Midbrain (tissue), 1 donor: ENCODE measurements at regions not wholly inside any gene's neighbourhood (a gene's known extent, or its start where the extent isn't known, plus 50 kb on each side); places are given as distances from the start of the nearest gene placed in this dataset.

ENCODE experiments used
- DNase-seq: peaks from one replicate; lab custom pipeline; 2025; lab: John Stamatoyannopoulos, UW

DNA sequence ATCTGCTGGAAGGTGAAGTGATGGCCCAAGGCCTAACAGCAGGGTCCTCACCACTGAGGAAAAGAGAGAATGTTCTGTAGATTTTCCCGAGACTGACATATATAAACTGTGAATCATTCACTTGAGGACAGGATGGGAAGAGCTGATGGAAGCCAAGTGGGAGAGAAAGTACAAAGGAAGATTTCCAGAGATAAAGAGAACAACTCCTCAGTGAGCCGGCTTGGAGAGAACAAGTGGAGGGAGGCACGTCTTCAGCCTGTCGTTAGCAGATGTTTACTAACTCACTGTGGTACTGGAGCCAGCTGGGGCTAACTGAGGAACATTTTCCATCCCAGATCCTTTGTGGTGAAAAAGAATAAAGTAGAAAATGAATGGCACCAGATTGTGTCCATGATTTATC lies 552.9 kb upstream of the TNP1 start:
- no peak for DNase-seq

DNA sequence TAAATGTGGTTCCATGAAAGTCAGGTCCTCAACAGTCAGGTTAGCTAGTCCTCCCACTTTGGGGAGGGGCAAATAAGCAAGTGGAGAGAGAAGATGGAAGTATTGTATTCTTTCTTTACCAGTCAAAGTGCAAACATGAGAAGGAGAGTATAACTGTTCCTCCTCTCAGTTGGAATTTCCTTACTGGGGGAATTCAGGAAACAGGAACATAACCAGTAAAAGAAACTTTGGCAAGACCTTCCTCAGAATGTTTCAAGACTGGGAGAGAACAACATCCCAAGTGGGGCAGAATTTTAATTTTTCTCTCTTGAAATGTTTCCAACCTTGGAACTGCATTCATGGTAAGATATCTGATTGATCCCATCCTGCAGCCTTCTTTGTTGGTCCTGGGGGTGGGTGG lies 552.4 kb upstream of the TNP1 start:
- DNase-seq, result no peak

DNA sequence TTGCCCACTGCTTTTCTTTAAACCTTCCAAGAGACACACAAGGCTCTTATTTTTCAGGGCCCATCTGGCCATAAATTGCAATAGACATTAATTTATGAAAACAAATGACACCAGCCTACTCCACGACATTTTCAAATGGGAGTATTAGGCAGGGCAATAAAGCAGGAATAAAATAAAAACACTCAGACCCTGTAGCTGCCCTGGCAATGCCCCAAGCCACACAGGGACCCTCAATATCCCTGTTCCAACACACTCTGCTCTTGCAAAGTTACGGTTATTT lies 550.8 kb upstream of the TNP1 start:
- no peak for DNase-seq

DNA sequence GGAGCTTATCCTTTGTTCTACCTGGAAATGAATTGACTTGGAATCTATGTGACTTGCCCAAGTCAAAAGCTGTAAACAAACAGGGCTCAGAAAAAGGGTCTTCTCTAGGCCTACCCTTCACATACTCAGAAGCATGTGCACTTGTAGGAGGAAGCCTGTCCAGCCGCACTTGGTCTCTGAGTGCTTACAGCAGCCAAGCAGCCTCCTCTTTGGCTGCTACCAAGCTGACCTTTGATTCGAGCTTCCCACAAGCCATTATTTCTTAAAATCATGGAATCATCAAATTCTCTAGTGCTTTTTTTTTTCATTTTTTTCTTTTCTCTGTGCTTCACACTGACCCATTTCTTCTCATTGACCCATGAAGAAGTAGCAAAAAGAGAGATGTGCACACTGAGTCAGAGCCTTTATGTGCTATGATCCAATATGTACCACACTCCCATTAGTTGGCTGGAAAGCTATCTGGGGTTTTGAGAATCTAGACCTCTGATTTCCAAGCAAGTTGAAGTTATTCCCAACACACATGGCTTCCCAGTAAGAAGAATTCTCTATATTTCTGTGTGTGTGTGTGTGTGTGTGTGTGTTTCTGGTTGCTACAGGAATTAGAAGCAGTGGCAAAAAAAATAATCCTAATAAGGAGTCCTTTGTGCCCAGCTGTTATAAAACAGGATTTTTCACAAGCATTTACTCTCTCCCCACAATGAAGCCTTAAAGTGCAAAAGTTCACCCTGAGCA lies 550.3 kb upstream of the TNP1 start:
- DNase-seq, result no peak

DNA sequence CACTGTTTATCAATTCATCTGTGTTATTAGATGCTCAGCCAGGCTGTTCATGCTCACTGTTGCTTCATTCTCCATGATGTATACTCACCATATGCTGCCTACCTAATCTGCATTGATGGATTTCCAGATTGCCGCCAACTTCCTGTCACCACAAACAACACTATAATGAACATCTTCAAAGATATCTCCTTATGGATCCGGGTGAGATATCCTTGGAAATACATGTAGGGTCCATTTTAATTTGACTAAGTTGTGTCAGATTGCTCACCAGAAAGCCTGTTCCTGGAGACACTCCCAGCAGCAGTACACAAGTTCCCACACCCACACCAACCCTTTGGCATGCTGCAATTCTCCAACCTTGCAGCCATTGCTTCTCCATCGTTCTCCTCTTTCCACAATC lies 547.5 kb upstream of the TNP1 start:
- no peak for DNase-seq

DNA sequence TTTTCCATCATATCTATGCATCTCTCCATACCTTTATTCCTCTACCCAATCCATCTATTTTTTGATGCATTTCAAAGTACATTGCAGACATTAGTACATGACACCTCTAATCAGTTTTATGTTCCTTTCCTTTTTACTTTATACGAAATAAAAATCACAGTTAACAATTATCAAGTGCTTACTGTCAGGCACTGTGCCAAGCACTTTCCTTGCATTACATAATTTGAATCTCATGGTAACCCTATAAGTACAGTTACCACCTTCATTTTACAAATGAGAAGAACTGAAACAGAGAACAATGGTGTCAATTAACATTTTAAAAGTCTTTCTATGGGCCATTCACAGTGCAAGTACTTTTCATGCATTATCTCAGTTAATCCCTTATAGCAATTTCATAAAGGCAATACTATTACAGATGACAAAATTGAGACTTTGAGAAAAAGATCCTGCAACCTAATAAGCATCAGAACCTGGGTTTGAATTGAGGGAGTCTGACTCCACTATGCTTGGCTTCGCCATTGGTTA lies 544.4 kb upstream of the TNP1 start:
- no peak for DNase-seq

DNA sequence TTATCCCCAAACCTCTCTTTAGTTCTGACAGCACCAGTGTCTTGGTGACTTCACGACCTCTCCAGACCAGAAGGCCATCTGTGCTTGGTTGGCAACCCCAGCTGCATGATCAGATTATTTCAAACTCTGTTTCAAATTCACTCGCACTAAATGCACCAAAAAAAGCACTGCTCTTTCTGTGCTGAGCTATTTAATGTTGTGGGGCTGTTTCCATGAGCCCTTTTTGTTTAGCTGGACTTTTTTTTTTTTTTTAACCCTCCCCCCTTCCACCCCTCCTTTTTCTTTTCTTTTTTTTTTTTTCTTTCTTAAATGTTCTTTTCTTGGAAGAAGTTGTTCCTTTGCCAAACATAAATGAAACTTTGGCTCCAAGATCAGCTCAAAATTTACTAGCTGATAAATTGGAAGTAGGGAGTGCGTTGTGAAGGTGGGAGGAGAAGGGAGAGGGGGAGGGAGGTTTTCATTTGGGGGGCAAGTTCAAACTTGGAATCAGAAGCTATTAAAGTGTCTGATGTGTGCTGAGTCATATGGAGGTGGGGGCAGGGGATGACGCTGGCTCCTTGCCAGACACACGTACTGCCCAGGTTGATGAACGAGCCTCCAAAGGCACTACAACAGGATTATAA lies 543.0 kb upstream of the TNP1 start:
- no peak for DNase-seq

DNA sequence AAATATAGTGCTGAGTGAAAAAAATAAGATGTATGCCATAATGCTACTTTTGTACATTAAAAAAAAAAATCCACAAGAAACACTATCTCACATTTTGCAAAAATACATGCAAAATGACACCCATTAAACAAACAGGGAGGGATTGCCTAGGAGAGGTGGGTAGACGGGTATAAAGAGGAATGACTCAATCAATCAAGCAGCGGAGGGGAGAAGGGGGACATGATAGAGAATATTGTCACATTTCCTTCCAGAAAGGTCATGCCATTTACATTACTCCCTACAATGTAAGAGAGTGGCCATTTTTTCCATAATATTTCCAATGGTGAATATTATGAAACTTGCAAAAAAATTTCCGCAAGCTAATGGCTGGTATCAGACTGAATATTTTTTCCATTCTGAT lies 542.3 kb upstream of the TNP1 start:
- no peak for DNase-seq

DNA sequence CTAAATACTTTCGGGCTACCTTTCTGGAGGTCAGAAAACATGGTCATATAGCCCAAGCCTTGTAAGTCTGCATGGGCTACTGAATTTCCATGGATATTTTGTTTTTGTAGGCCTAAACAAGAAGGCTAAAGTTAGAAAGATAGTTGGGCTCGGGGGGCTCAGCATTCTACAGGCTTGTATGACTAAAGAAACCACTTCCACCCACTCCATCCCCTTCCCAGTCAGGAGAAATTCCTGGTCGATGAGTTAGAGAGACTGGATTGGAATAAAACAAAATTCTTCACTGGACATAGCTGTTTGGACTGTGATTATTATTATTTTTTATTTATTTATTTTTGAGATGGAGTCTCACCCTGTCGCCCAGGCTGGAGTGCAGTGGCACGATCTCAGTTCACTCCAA lies 539.4 kb upstream of the TNP1 start:
- DNase-seq, result no peak

DNA sequence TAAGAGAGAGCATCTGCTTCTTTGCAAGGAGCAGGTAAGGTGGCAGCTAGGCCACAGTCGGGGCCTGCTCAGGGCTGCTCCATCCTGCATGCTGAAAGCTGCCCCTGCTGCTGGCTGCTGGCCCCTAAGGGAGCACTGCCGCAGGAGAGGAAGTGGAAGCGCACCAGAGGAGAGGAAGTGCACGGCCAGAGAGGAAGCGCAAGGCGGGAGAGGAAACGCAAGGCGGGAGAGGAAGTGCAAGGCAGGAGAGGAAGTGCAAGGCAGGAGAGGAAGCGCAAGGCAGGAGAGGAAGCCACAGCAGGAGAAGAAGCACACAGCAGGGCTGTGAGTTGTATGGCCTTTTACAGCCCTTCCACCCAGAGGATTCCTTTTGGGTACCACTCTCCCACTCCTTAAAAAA lies 539.0 kb upstream of the TNP1 start:
- DNase-seq, result no peak

DNA sequence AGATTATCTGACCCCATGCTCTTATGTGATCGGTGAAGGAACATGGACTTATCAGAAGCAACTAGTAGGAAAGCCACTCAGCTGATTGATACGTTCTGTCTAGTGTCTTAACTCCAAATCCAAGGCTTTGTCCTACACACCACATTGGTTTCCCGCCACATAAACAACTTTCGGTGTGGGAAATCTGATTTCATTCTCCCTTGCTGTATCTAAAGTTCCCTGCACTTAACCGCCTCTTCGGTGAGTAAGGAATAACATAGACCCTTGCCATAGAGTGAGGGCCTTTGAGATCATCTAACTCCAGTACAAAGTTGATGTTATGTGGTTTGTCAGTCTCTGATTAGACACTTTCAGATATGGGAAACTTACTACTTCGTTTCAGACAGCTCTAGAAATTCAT lies 538.2 kb upstream of the TNP1 start:
- DNase-seq, result no peak

DNA sequence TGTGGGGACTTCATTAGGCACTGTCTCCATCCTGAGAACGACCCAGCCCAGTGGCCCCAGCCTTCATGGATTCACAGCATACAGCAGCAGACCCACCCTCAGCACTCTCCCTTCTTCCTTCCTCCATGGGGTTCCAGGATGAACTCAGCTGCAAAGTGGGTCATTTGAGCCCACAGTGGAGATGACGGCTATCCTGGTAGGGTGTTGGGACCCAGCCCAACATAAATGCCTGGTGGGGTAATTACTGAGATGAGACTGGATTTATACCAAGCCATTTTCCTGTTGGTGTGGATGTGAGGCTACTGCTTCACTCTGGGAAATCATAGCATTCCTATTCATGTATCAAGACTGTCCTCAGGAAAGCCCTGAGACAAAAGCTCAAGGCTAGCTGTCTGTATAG lies 536.7 kb upstream of the TNP1 start:
- DNase-seq, result no peak

DNA sequence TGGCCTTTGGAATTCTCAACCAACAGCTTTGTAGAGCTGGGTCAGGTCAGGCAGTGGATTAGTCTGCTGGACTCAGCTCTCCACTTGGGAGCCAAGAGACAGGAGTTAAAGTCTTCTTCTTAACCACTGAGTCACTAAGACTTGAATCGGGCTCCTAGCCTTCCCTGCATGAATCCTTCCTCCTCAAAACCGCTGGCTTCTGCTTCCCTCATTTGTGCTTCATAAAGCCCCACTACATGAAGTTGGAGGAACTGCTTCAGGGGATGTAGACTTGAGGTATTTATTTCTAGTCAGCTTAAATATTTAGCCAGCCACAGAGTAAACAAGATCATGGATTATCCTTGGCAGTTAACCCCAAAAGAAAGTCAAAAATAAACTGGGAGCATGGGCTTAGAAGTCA lies 536.3 kb upstream of the TNP1 start:
- no peak for DNase-seq

DNA sequence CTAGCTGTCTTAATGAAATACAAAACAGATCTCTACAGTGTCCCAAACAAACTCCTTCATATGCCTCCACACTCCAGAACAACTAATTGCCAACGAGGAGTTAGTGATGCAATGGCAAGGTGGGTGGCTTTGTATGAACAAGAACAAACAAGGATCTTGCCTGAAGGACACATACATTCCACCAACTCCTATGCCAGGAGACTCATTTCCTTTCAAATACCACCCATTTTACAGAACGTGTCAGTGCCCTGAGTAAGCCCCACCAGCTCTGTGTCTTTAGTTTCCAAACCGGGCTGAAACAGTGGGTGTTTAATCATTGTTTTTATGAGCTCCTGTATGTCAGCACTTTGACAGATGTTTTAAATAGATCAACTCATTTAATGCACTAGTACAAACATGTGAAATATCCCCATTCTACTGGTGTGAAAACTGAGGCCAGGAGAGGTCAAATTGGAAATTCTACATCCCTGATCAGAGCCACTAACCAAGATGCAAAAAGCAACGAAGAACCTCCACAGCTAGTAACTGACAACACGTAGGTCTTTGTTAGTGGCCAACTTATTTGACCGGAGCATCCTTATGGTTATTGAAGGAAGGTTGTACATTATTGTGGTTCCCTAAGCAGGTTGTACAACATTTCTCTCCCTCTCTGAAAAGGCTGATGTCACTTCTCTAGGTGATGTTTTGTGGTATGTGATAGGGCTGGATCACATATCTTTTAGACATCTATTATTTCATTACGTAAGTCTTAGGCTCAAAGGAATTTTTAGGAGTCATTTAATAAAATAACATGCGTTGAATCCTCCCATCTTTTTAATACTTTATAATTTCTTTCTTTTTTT lies 534.9 kb upstream of the TNP1 start:
- no peak for DNase-seq

DNA sequence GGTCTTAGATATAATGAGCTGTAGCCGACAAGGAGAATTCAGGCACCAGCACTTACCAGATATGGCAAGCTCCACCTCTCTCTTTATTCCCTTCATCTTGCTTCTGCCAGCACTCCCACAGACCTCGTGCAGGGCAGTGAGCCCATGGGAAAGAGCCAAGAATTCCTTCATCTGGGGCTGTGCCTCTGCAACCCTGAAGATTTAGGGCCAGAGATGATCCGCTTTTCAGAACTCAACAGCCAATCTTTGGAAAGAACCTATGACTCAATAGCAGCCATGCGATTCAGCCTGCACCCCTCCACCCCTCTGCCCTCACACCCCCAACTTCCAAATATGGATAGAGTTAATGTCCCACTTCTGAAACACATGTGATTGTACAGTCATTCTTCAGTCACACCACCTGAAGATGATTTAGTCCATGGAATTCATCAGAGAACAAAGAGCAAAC lies 533.7 kb upstream of the TNP1 start:
- DNase-seq, result no peak

DNA sequence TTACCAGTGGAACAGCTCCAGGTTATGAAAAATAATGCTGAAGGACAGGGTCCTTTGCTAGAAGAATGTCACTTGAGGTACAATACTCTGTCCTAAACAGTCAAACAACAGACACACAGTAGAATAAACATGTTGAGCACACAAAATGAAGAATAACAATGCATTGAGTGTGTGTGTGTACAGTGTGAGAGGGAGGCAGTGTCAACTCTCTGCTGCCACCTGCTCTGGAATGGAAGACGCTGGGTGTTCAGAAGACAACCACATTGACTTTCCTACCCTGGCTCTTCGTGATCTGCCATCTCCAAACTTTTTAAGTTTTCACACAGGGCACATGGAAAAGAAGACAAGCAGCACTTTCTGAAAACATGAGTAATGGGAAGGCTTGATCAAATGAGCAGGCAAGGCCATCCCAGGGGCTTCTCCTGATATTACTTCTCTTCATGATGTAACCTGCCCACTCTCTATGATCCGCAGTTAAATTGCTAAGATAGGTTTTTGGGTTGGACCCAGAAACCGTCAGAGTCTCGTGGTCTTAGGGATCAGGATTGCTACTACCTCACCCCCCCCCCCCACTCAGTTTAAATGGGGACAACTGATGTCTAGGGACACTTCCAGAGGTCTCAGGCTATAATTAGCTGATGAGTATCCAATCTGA lies 533.2 kb upstream of the TNP1 start:
- no peak for DNase-seq

DNA sequence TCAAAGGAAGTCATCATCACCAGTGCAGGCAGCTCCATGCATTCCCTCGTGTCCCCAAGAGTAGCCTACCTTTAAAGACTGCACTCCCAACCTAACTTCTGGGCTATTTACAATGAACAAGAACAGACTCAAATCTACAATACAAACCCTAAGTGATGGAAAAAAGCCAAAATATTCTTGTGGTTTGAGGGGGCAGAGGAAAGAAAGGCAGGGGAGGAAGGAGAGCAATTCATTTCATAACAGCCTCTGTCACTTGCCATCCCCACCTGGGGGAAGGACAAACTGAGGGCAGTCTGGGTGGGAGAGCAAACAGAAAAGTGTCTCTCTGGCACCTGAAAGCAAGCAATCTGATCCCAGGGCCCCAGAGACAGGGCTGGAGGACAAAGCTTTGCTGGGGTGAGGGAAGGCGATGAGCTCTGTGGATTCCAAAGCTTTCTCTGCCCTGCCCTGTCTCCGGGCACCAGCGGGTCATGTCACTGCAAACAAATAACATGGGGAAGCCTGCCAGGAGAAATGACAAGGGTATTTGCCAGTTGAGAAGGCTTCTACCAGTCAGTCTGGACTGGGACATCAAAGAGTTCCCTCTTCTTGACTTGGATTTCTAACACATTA lies 528.0 kb upstream of the TNP1 start:
- no peak for DNase-seq

DNA sequence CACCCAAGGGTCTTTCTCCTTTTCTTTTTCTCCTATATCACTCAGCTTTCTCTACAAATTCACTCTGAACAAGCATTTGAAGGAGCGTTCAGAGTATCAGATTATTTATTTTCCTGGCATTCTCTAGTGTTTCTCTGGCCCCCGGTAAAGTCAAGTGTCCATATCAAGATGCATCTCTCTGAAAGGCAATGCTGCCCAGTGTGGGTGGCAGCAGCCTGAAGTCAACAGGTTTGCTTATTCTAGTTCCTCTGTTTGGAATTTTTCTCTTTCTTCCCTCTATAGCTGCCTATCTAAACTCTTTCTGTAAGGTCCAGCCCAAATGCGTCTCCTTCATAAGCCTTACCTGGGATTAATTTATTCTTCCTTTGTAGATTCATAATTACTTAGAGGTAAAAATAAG lies 526.2 kb upstream of the TNP1 start:
- no peak for DNase-seq

DNA sequence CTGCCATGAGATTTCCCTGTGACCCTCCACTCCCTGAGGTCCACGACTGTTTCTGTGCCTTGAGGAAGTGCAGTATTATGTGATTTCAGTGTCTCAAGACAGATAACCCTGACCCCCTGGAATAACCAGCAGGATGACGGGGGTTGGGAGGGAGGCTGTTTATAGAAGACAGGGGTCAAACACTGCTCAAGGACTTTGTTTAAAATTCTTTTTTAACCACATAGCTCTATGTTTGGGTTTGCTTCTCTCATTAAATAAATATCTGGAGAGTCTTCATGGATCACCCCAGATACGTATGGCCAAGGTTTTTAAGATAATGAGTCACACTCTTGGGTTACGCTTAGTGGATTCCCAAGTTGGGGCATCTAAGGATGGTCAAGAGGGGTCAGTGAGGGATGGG lies 523.8 kb upstream of the TNP1 start:
- no peak for DNase-seq

DNA sequence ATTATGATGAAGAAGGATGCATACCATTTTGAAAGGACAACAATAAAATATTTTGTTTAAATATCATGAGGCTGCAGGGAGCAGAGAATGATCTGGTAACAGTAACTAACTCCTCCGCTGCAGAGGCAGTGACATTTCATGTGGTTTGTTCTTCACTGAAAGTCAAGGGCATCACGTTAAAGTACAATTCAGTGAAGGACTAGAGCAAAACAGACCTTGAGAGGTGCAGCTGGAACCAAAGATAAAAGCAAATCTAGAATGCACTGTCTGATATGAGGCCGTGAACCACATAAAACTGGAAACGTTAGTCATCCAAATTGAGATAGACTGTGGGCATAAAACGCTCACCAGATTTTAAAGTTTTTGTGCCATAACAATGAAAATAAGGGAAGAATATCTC lies 522.9 kb upstream of the TNP1 start:
- DNase-seq, result no peak

DNA sequence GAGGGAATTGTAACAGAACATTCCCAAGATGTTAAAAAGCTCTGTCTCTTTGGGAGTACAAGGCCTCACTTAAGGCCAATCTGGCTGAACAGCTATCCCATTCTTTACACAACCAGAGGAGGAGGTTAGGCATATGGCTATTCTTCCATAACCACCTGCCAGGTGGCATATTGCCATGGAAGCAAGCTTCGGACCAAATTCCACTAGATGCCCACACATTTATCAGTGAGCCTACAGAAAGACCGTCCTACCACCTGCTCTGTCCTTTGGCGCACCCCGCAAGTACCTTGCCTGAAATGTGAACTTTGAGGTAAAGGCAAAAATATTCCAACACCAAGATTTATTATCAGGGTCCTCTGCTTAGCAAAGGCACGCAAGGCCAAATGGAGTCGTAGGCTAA lies 519.9 kb upstream of the TNP1 start:
- no peak for DNase-seq

DNA sequence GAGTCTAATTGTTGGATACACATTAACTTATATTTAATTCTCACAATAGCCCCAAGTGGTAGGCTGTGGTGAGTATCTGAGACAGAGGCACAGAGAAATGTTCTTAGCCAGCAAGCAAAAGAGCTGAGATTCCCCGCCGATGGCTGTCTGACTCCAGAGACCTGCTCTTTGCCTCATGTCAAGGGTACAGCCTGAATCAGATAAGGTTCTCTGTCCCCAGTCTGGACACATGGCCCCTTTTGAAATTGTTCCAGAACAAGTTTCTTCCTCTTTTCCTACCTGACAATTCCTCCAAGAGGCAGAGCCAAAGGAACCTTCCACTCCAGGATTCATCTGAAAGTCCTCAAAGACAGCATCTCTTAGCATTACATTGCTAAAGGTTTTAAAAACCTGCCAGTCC lies 512.9 kb upstream of the TNP1 start:
- DNase-seq, result no peak
